ENCODE measurements at regions not wholly inside any gene's neighbourhood (a gene's known extent, or its start where the extent isn't known, plus 50 kb on each side); places are given as distances from the start of the nearest gene placed in this dataset.

DNA sequence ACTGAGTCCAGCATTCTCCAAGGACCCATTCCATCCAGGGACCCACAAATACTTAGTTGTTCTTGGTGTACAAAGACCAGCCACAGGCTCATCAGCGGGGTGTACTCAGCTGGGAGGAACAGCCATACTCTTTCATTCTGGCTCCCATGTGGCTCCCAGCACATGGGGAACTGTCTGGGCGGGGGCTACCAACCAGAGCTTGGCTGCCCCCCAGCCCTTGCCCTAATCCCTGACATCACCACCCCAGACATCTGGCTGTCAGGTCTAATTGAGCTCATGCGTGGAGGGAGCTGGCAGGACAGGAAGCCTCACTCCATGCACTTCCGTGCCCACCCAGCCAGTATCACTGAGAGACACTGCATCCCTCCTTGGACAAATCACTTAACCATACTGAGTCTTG is 283.6 kb downstream of the DYSF start:
- H3K36me3 ChIP-seq (ENCODE audit: control insufficient read depth in 2 of 2, insufficient read depth in 2 of 2, low read length in 2 of 2): no peaks in the 10 kb centered on the region
- H3K9ac ChIP-seq (ENCODE audit: low read length in 2 of 2): no peak overlapping the region
- no peak overlapping the region for H3K4me3 ChIP-seq (ENCODE audit: low read length in 2 of 2)
- H3K9me3 ChIP-seq (ENCODE audit: control insufficient read depth in 2 of 2, low read length in 2 of 2): peaks cover 1 to 6% of the 10 kb centered on the region in 2 donors
- peaks cover 8% of the 10 kb centered on the region for H3K4me1 ChIP-seq (ENCODE audit: control insufficient read depth, insufficient read depth, low read length)
- H3K27me3 ChIP-seq (ENCODE audit: control insufficient read depth in 1 of 2, insufficient read depth in 2 of 2, low read length in 2 of 2): peaks cover 0 to 3% of the 10 kb centered on the region in 2 donors
- H3K27ac ChIP-seq (ENCODE audit: low read length): no peak overlapping the region

- no peak overlapping the region for H3K9ac ChIP-seq (ENCODE audit: low read length in 2 of 2)
- H3K4me3 ChIP-seq (ENCODE audit: low read length in 2 of 2): no peak overlapping the region
- no peaks in the 10 kb centered on the region for H3K36me3 ChIP-seq (ENCODE audit: control insufficient read depth in 2 of 2, insufficient read depth in 2 of 2, low read length in 2 of 2)
- H3K27ac ChIP-seq (ENCODE audit: low read length): no peak overlapping the region
- H3K9me3 ChIP-seq (ENCODE audit: control insufficient read depth in 2 of 2, low read length in 2 of 2): peaks cover 0 to under 1% of the 10 kb centered on the region in 2 donors
- H3K27me3 ChIP-seq (ENCODE audit: control insufficient read depth in 1 of 2, insufficient read depth in 2 of 2, low read length in 2 of 2): peaks cover 0 to 3% of the 10 kb centered on the region in 2 donors
- peaks cover 8% of the 10 kb centered on the region for H3K4me1 ChIP-seq (ENCODE audit: control insufficient read depth, insufficient read depth, low read length)
Measured at GRCh38 chr2:71736091-71736861, 282.9 kb downstream of the DYSF start.
